PFSK-1 (cell line): ENCODE measurements at regions not wholly inside any gene's neighbourhood (a gene's known extent, or its start where the extent isn't known, plus 50 kb on each side); places are given as distances from the start of the nearest gene placed in this dataset.

Experiments used
- FOXP2 ChIP-seq: optimal IDR thresholded peaks from 2 replicates; pipeline ENCODE3; 2011; ENCODE audit warnings: borderline replicate concordance, control low read depth, inconsistent platforms; ENCODE audit not compliant: insufficient read depth; ENCODE audit errors: extremely low read length, extremely low read depth
- POLR2AphosphoS5 ChIP-seq: IDR thresholded peaks from 2 replicates; pipeline ENCODE4 v1.6.1; 2012; ENCODE audit warnings: low read depth, mild to moderate bottlenecking, control low read depth, low read length, moderate library complexity
- SIN3A ChIP-seq: IDR thresholded peaks from 2 replicates; pipeline ENCODE4 v1.6.1; 2012; ENCODE audit warnings: mild to moderate bottlenecking, low read length, moderate library complexity, borderline replicate concordance; ENCODE audit not compliant: insufficient read depth
- TAF1 ChIP-seq: IDR thresholded peaks from 2 replicates; pipeline ENCODE4 v1.6.1; 2012; ENCODE audit warnings: low read length, control low read depth, borderline replicate concordance; ENCODE audit not compliant: insufficient read depth
- TF ChIP-seq, protein P1 (sequence below), 2 experiments: IDR thresholded peaks; 2 replicates each; pipeline versions ENCODE4 v1.6.1 to v1.8.0; 2011 to 2012; ENCODE audit warnings: low read depth in 2 of 2, low read length in 2 of 2, control low read depth in 1 of 2, inconsistent platforms in 1 of 2, mild to moderate bottlenecking in 1 of 2, moderate library complexity in 1 of 2; ENCODE audit not compliant: insufficient read depth in 1 of 2

DNA sequence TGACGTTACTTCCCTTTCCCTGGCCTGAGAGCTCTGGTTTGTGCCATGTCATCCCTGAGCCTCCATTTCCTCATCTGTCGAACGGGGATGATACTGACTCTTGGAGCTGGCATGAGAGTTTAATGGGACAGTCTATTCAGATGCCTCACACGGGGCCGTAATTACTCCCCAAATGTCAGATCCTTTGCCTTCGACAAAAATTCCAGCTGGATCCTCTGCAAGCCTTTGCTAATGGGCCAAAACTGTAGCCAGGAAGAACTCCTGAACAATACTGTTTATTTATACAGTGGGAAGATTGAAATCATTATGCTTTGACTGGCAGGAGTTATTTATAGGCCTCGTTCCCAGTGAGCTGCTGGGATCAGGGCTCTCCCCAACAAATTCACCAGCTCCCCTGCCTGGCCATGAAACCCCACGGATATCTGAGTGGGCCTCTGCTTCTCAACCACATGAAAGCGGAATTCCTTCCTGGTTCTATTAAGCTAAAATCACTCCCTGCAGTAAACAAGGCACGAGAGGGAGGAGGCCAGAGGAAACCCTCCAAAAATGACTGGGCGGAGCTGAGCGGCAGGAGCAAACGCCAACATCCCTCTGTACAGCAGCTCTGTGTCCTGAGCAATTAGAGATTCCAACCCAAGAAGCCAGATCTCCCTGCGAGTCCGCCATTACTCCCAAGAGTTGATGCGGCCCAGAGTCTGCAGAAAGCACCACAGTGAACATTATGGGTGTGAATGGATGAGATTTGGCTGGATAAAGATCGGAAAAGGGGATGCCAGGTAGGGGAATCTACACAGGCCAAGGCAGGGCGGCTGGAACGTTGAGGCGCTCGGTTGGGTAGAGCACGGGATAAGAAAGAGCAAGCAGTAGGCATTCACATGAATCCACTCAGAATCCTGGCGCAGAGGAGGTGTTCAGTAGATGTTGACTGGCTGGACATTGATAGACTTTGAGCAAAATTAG is 326.1 kb downstream of the BCL11B start:
- TF ChIP-seq SIN3A (no peak), FOXP2 (no peak), POLR2AphosphoS5 (no peak), TAF1 (no peak)
- TF ChIP-seq, protein P1, sequence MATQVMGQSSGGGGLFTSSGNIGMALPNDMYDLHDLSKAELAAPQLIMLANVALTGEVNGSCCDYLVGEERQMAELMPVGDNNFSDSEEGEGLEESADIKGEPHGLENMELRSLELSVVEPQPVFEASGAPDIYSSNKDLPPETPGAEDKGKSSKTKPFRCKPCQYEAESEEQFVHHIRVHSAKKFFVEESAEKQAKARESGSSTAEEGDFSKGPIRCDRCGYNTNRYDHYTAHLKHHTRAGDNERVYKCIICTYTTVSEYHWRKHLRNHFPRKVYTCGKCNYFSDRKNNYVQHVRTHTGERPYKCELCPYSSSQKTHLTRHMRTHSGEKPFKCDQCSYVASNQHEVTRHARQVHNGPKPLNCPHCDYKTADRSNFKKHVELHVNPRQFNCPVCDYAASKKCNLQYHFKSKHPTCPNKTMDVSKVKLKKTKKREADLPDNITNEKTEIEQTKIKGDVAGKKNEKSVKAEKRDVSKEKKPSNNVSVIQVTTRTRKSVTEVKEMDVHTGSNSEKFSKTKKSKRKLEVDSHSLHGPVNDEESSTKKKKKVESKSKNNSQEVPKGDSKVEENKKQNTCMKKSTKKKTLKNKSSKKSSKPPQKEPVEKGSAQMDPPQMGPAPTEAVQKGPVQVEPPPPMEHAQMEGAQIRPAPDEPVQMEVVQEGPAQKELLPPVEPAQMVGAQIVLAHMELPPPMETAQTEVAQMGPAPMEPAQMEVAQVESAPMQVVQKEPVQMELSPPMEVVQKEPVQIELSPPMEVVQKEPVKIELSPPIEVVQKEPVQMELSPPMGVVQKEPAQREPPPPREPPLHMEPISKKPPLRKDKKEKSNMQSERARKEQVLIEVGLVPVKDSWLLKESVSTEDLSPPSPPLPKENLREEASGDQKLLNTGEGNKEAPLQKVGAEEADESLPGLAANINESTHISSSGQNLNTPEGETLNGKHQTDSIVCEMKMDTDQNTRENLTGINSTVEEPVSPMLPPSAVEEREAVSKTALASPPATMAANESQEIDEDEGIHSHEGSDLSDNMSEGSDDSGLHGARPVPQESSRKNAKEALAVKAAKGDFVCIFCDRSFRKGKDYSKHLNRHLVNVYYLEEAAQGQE (IDR thresholded peaks at IDR 0.05; ENCODE audit: insufficient read depth in 1 of 2, low read depth in 2 of 2, low read length in 2 of 2): no peak

DNA sequence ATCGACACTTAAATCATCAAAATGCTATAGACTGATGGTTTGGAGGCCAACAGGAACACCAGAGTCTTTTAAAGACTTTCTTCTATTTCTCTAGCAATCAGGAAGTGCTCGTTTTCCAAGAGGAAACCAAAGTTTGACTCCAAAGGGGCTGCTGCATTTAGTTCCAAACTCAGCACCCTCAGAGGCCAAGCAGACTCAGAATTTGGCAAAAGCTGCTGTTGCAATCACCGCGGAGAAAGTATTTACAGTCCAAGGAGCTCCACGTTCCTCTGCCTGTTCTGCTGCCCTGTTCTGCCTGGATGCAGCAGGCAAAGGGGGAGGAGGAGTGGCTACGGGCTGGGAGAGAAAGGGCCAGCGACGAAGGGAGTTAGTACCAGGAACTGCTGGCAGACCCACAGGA is 325.1 kb downstream of the BCL11B start:
- TF ChIP-seq, protein P1 (IDR thresholded peaks at IDR 0.05; ENCODE audit: insufficient read depth in 1 of 2, low read depth in 2 of 2, low read length in 2 of 2): no peak
- TF ChIP-seq POLR2AphosphoS5 (no peak), TAF1 (no peak), SIN3A (no peak), FOXP2 (no peak)

DNA sequence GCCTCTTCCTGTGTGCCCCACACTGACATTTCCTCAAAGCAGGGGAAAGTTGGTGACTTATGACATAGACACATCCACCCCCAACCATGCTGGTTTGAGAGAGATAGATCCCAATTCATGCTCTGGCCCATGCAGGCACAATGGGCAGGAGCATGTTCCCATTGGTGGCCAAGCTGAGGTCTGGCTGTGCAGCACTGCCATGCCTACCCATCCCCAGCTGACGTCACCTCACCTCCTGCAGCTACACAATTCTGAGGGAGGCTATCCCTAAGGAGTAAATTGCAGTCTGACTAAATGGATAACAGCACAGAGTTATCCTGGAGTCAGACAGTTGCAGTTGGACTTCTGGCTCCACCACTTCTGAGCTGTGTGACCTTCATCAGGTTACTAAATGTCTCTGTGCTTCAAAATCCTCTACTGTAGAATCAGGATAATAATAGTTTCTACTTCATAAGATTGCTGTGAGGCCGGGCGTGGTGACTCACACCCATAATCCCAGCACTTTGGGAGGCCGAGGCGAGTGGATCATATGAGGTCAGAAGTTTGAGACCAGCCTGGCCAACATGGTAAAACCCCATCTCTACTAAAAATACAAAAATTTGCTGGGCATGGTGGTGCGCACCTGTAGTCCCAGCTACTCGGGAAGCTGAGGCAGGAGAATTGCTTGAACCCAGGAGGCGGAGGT is 323.9 kb downstream of the BCL11B start:
- TF ChIP-seq TAF1 (no peak), POLR2AphosphoS5 (no peak), SIN3A (no peak), FOXP2 (no peak)
- TF ChIP-seq, protein P1 (IDR thresholded peaks at IDR 0.05; ENCODE audit: insufficient read depth in 1 of 2, low read depth in 2 of 2, low read length in 2 of 2): no peak

DNA sequence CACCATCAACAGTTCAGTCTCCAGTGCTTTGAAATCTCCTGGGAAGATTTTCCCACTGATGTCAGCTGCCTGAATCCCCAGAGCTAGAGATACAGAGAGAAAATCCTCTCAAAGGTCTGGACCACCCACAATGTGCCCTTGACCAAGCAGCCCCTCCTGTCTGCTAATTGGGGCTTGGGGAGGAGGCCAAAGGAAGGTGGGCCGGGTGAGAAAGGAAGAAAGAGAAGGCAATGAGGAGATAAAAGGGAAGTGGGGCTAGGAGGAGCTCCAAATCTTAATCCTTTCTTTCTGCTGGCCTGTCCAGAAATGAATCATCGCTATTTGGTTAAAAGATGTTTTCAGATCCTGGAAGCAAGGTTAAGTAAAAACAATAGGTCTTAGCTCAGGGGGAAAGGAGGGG is 322.9 kb downstream of the BCL11B start:
- no peak for TF ChIP-seq POLR2AphosphoS5
- no peak for TF ChIP-seq TAF1
- no peak for TF ChIP-seq FOXP2
- TF ChIP-seq, protein P1 (IDR thresholded peaks at IDR 0.05; ENCODE audit: insufficient read depth in 1 of 2, low read depth in 2 of 2, low read length in 2 of 2): no peak
- no peak for TF ChIP-seq SIN3A
